ENCODE measurements at regions not wholly inside any gene's neighbourhood (a gene's known extent, or its start where the extent isn't known, plus 50 kb on each side); places are given as distances from the start of the nearest gene placed in this dataset.

- peak; percentile 77 for DNase-seq
Measured at GRCh38 chr17:81345228-81346089, 49.8 kb upstream of the BAHCC1 start.
